HEK293T (cell line): ENCODE measurements at regions not wholly inside any gene's neighbourhood (a gene's known extent, or its start where the extent isn't known, plus 50 kb on each side); places are given as distances from the start of the nearest gene placed in this dataset.

ENCODE experiments used
- BHLHE40 ChIP-seq: fragments of 450-650 bp; IDR thresholded peaks from 2 replicates; pipeline ENCODE4 v1.6.1; 2016; ENCODE audit warnings: mild to moderate bottlenecking, moderate library complexity, borderline replicate concordance
- ELF4 ChIP-seq: fragments of 450-650 bp; IDR thresholded peaks from 2 replicates; pipeline ENCODE4 v1.6.1; 2017; ENCODE audit warnings: antibody characterized with exemption
- HDGF ChIP-seq: fragments of 450-650 bp; IDR thresholded peaks from 2 replicates; pipeline ENCODE4 v1.6.1; 2017; ENCODE audit warnings: antibody characterized with exemption, borderline replicate concordance
- SUZ12 ChIP-seq: fragments of 450-650 bp; IDR thresholded peaks from 2 replicates; pipeline ENCODE4 v1.6.1; 2016; ENCODE audit warnings: mild to moderate bottlenecking

DNA sequence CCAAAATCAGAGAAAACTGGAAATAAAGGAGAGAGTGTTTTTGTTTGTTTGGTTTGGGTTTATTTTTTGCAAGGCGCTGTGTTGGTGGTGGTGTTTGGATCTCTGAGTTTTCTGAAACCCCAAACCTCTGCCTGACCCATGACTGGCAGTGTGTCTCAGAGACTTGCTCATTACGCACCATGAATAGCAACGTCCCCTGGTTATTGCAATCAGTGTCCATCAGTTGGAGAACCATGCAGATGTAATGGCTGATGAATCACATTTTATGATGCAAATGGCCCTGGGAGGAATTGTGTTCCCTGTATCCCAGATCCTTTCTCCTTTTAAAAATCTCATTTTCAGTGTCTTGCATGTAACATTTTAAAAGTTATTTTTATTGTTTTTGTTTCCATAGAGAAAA lies 362.8 kb downstream of the PMP22 start:
- TF ChIP-seq BHLHE40 (no peak), HDGF (no peak), SUZ12 (no peak), ELF4 (no peak)
